HepG2 (cell line): ENCODE measurements at regions not wholly inside any gene's neighbourhood (a gene's known extent, or its start where the extent isn't known, plus 50 kb on each side); places are given as distances from the start of the nearest gene placed in this dataset.

ENCODE experiments used
- ATAC-seq: fragments of 200-7000 bp; cut with Tn5 transposase; 3 replicates; pipeline ENCODE4 v1.9.1; 2020; ENCODE audit warnings: mild to moderate bottlenecking, moderate library complexity
- BruUV-seq: library from RNA; stranded (reverse); fragments of 400-500 nt; replicated peaks from 2 replicates; lab custom pipeline; 2021; lab: Mats Ljungman, UMichigan
- CTCF ChIA-PET: fragments of 300-600 bp; formaldehyde crosslinking; extraction: SDS; loops from one replicate; lab custom pipeline; 2021; ENCODE audit warnings: low total read pairs, inconsistent platforms, low intra/inter-chr PET ratio; lab: Yijun Ruan, JAX
- POLR2A ChIA-PET: fragments of 350-600 bp; sonication (Branson Sonifier 250); formaldehyde crosslinking; loops from one replicate; lab custom pipeline; 2020; ENCODE audit warnings: antibody characterized with exemption, inconsistent platforms; lab: Yijun Ruan, JAX
- DNase-seq: peaks from one replicate; pipeline ENCODE4 v3.0.0-alpha.2; 2015; ENCODE audit warnings: low spot score
- FAIRE-seq: peaks from 3 replicates; lab custom pipeline; 2011; peaks lifted over from hg19 to GRCh38; lab: Jason Lieb, UNC
- H2AFZ ChIP-seq: one replicate; pipeline ENCODE4 v1.6.1; 2011; ENCODE audit warnings: low read length, inconsistent platforms
- H3K27ac ChIP-seq: fragments of 300-600 bp; 3 replicates; pipeline ENCODE4 v1.8.0; 2011; ENCODE audit warnings: mixed run types, mild to moderate bottlenecking, mixed read lengths, low read length, inconsistent platforms; ENCODE audit not compliant: insufficient read depth; ENCODE audit errors: extremely low read length
- H3K27me3 ChIP-seq, 2 experiments: fragments of 200-600 bp in 1 of 2; 2 replicates in 1 of 2; 3 replicates in 1 of 2; pipeline versions ENCODE4 v1.6.0 to v1.8.0; 2011; ENCODE audit warnings: low read length in 2 of 2, mild to moderate bottlenecking in 2 of 2, moderate library complexity in 2 of 2, inconsistent platforms in 1 of 2; ENCODE audit not compliant: insufficient read depth in 2 of 2, control insufficient read depth in 1 of 2
- H3K36me3 ChIP-seq, 2 experiments: fragments of 200-600 bp in 1 of 2; replicated peaks in 1 of 2; 2 replicates in 1 of 2; 3 replicates in 1 of 2; pipeline versions ENCODE4 v1.5.1 to v1.8.0; 2011; ENCODE audit warnings: low read length in 2 of 2, inconsistent platforms in 1 of 2; ENCODE audit not compliant: insufficient read depth in 2 of 2, control insufficient read depth in 1 of 2
- H3K4me1 ChIP-seq: 2 replicates; pipeline ENCODE4 v1.5.1; 2012; ENCODE audit warnings: low read length, inconsistent platforms; ENCODE audit not compliant: insufficient read depth
- H3K4me2 ChIP-seq: 2 replicates; pipeline ENCODE4 v1.6.0; 2011; ENCODE audit warnings: low read depth, low read length, inconsistent platforms
- H3K4me3 ChIP-seq, 3 experiments: fragments of 200-600 bp in 1 of 3; sonication (generic), shearing (Covaris generic) in 1 of 3; replicated peaks in 1 of 3; 2 replicates each; pipeline ENCODE4 v1.5.1; 2011 to 2016; ENCODE audit warnings: low read length in 3 of 3, inconsistent platforms in 2 of 3, low read depth in 2 of 3, mild to moderate bottlenecking in 2 of 3, control low read depth in 1 of 3, mixed read lengths in 1 of 3; ENCODE audit not compliant: insufficient read depth in 1 of 3
- H3K79me2 ChIP-seq: one replicate; pipeline ENCODE4 v1.6.1; 2011; ENCODE audit warnings: low read length, inconsistent platforms; ENCODE audit not compliant: insufficient read depth
- H3K9ac ChIP-seq: 2 replicates; pipeline ENCODE4 v1.6.0; 2011; ENCODE audit warnings: mild to moderate bottlenecking, low read depth, low read length, inconsistent platforms; ENCODE audit not compliant: insufficient read depth
- H3K9me3 ChIP-seq: 2 replicates; pipeline ENCODE4 v1.5.1; 2012; ENCODE audit warnings: mild to moderate bottlenecking, low read length
- H4K20me1 ChIP-seq: 2 replicates; pipeline ENCODE4 v1.6.0; 2011; ENCODE audit warnings: inconsistent platforms, mild to moderate bottlenecking, low read length, moderate library complexity; ENCODE audit not compliant: insufficient read depth
- ARNTL ChIP-seq: sonication (generic); formaldehyde crosslinking; IDR thresholded peaks from 2 replicates; pipeline ENCODE4 v1.4.0; 2020; ENCODE audit warnings: mild to moderate bottlenecking, missing genetic modification reagents
- DR1 ChIP-seq: sonication (generic); formaldehyde crosslinking; IDR thresholded peaks from 2 replicates; pipeline ENCODE4 v1.8.0; 2021; ENCODE audit warnings: mild to moderate bottlenecking, missing genetic modification reagents, inconsistent platforms
- HNRNPLL ChIP-seq: fragments of 200-400 bp; formaldehyde crosslinking; IDR thresholded peaks from 2 replicates; pipeline ENCODE4 v1.6.1; 2017; ENCODE audit warnings: mild to moderate bottlenecking, low read depth, low read length; ENCODE audit not compliant: poor library complexity, severe bottlenecking
- PHF5A ChIP-seq: IDR thresholded peaks from one replicate; pipeline ENCODE4 v1.6.1; 2018; ENCODE audit warnings: low read depth, missing genetic modification reagents; ENCODE audit not compliant: unreplicated experiment
- RAD21 ChIP-seq: fragments of 450-650 bp; formaldehyde crosslinking; IDR thresholded peaks from 2 replicates; pipeline ENCODE4 v1.5.0; 2020; ENCODE audit warnings: mild to moderate bottlenecking
- RFX3 ChIP-seq: IDR thresholded peaks from 2 replicates; pipeline ENCODE4 v1.6.1; 2016; ENCODE audit warnings: missing biosample characterization, missing genetic modification reagents
- SMAD1 ChIP-seq: sonication (generic); formaldehyde crosslinking; IDR thresholded peaks from 2 replicates; pipeline ENCODE4 v1.4.0; 2020; ENCODE audit warnings: missing genetic modification reagents, low read depth, mild to moderate bottlenecking, borderline replicate concordance
- TBX3 ChIP-seq: fragments of 450-650 bp; IDR thresholded peaks from 2 replicates; pipeline ENCODE4 v1.6.1; 2017; ENCODE audit warnings: antibody characterized with exemption, mild to moderate bottlenecking, inconsistent platforms, borderline replicate concordance
- ZMAT3 ChIP-seq: sonication (generic); formaldehyde crosslinking; conservative IDR thresholded peaks from 2 replicates; pipeline ENCODE4 v1.7.0; 2021; ENCODE audit warnings: missing genetic modification reagents
- ZNF207 ChIP-seq: fragments of 450-650 bp; IDR thresholded peaks from 2 replicates; pipeline ENCODE4 v1.6.1; 2016; ENCODE audit warnings: antibody characterized with exemption, borderline replicate concordance
- ZNF292 ChIP-seq: sonication (generic); formaldehyde crosslinking; IDR thresholded peaks from 2 replicates; pipeline ENCODE4 v1.8.1; 2022; ENCODE audit warnings: mild to moderate bottlenecking, low read depth, missing genetic modification reagents, borderline replicate concordance
- ZNF317 ChIP-seq: sonication (generic); formaldehyde crosslinking; IDR thresholded peaks from 2 replicates; pipeline ENCODE4 v1.5.0; 2020; ENCODE audit warnings: mild to moderate bottlenecking, missing genetic modification reagents
- ZNF513 ChIP-seq: sonication (generic); formaldehyde crosslinking; conservative IDR thresholded peaks from 2 replicates; pipeline ENCODE4 v1.5.0; 2020; ENCODE audit warnings: missing genetic modification reagents
- ZNF589 ChIP-seq: sonication (generic); formaldehyde crosslinking; conservative IDR thresholded peaks from 2 replicates; pipeline ENCODE4 v1.8.0; 2022; ENCODE audit warnings: mild to moderate bottlenecking, moderate library complexity, missing genetic modification reagents
- ZNF772 ChIP-seq: sonication (generic); formaldehyde crosslinking; IDR thresholded peaks from 2 replicates; pipeline ENCODE4 v1.5.0; 2020; ENCODE audit warnings: mild to moderate bottlenecking, missing genetic modification reagents
- ZUFSP ChIP-seq: sonication (generic); formaldehyde crosslinking; IDR thresholded peaks from 2 replicates; pipeline ENCODE4 v1.9.0; 2021; ENCODE audit warnings: missing genetic modification reagents, mild to moderate bottlenecking, borderline replicate concordance
- WGBS: methylation state at CpG from one replicate; pipeline ENCODE4 v1.1.6; 2017; ENCODE audit warnings: low lambda C conversion rate; 5-methylcytosine and 5-hydroxymethylcytosine counted together
- in situ Hi-C: cut with HindIII; loops from 2 replicates; pipeline ENCODE4 v1.10.0; 2017; ENCODE audit warnings: low pct_unique_long_range_greater_than_20kb; ENCODE audit not compliant: extremely low pct_ligation_motif_present
- intact Hi-C: fragments of 100-400 bp; cut with micrococcal nuclease; formaldehyde crosslinking; loops from one replicate; pipeline ENCODE4 v1.10.0; 2022; ENCODE audit not compliant: unreplicated experiment

GRCh38 chr11:59008947-59009346, 69.7 kb downstream of the GLYATL1 start:
- Histone ChIP-seq H4K20me1 (no peaks in the 10 kb centered on the region), H3K36me3 (no peaks in the 10 kb centered on the region), H3K9ac (no peak overlapping the region), H3K27ac (no peak overlapping the region), H3K27me3 (peaks cover 0 to 4% of the 10 kb centered on the region in 2 experiments; a peak in 3 of 5 replicates), H3K4me1 (no peaks in the 10 kb centered on the region), H3K9me3 (no peaks in the 10 kb centered on the region), H2AFZ (no peak overlapping the region), H3K4me2 (no peak overlapping the region), H3K79me2 (no peaks in the 10 kb centered on the region), H3K4me3 (no peak overlapping the region)
- ChIA-PET CTCF (no interaction called here), POLR2A (no interaction called here)
- intact Hi-C loops, result no loop called here
- no peak for FAIRE-seq
- no peak for TF ChIP-seq ZNF207
- TF ChIP-seq PHF5A (CRISPR knock-in tag), result no peak
- no peak for TF ChIP-seq ZNF317 (CRISPR knock-in tag)
- no peak for TF ChIP-seq ZNF772 (CRISPR knock-in tag)
- no peak for TF ChIP-seq ARNTL (CRISPR knock-in tag)
- TF ChIP-seq ZUFSP (CRISPR knock-in tag), result no peak
- TF ChIP-seq DR1 (CRISPR knock-in tag), result no peak
- no peak for TF ChIP-seq SMAD1
- no peak for TF ChIP-seq RAD21 (CRISPR knock-in tag)
- TF ChIP-seq ZNF513 (CRISPR knock-in tag), result no peak
- TF ChIP-seq ZMAT3 (CRISPR knock-in tag), result no peak
- TF ChIP-seq ZNF589 (CRISPR knock-in tag), result no peak
- no peak for TF ChIP-seq HNRNPLL
- TF ChIP-seq TBX3, result no peak
- TF ChIP-seq RFX3 (CRISPR knock-in tag), result no peak
- TF ChIP-seq ZNF292, result no peak
- BruUV-seq, result no TSS peak
- DNase-seq, result no peak
- no peak for ATAC-seq
- 0% methylated on average over 1 of the region's 1 CpG for WGBS
- in situ Hi-C loops, result no loop called here
